ENCODE measurements at regions not wholly inside any gene's neighbourhood (a gene's known extent, or its start where the extent isn't known, plus 50 kb on each side); places are given as distances from the start of the nearest gene placed in this dataset.

DNA sequence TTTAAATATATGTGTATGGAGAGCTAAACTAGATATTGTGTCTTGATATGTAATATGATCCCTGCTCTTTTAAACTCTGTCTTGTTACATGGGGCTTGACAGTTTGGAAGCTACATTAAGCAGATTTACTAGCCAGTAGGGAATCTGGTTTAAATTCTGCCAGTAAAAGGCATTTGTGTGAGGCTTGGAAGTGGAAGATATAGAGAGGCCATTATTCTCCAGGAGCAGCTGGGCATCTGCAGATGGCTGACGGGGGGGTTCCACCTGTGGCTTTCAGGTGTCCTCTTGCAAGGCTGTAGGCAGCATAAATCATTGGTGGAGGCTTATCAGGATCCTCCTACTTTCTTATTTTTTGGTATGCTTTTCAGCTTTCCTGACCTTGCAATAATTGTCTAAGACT is 179.1 kb upstream of the FBXL7 start:
- H3K4me3 ChIP-seq (replicated peaks in 1 of 4; ENCODE audit: control extremely low read depth in 1 of 4, insufficient read depth in 1 of 4, low read depth in 3 of 4, low read length in 4 of 4) = no peak overlapping the region

DNA sequence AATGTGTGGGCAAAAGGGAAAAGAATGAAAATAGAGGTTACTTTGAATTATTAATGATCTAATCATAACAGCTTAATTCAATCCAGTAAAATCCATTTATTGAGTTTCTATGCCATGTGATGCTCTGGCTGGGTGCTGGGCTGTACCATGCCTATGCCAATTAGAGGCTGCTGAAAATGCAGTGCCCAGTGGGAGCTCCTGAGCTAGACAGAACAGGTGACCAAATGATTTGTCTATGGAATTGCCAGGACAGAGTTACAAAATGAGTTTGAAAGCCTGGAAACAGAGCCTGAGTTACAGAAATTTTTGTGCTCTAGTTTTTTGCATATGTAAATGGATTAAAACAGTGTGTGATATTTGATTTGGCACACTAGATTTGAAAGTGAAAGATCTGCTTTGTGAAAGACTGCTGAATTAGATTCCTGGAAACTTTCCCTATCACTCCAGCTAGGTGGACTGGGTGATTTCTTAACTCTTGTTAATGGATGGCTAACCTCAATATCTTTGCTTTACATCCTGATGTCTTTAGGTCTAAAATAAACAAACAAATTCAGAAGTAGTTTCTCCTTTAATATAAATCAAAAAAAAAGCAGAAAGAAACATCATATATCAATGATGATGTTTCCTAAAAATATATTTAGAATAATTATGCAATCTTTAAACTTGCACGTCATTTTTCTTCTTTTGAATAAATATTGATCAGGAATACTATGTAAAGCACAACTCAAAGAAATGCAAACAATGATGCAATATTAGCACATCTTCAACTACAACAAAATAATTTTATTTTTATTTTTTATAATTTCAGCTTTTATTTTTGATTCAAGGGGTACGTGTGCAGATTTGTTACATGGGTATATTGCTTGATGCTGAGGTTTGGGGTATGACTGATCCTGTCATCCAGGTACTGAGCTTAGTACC is 194.8 kb upstream of the FBXL7 start:
- no peak for DNase-seq (ENCODE audit: low read depth in 2 of 2)
- no peaks in the 10 kb centered on the region for H4K20me1 ChIP-seq (ENCODE audit: control insufficient read depth, extremely low read depth, insufficient read depth, low read length)
- H3K27me3 ChIP-seq (ENCODE audit: control insufficient read depth, insufficient read depth, low read length) = peaks cover 3% of the 10 kb centered on the region
- H3K27ac ChIP-seq (ENCODE audit: insufficient read depth, low read length) = no peak overlapping the region
- TF ChIP-seq EZH2 (IDR thresholded peaks at IDR 0.05; ENCODE audit: low read length, missing control alignments) = no peak
- H3K4me2 ChIP-seq (ENCODE audit: extremely low read depth, insufficient read depth, low read length) = no peak overlapping the region
- H3K4me3 ChIP-seq (replicated peaks in 1 of 4; ENCODE audit: control extremely low read depth in 1 of 4, insufficient read depth in 1 of 4, low read depth in 3 of 4, low read length in 4 of 4) = no peak overlapping the region
- no peak overlapping the region for H2AFZ ChIP-seq (ENCODE audit: low read length)
- no peaks in the 10 kb centered on the region for H3K79me2 ChIP-seq (ENCODE audit: control insufficient read depth, insufficient read depth, low read length)
- H3K9ac ChIP-seq (ENCODE audit: insufficient read depth, low read length) = no peak overlapping the region
- no peaks in the 10 kb centered on the region for H3K4me1 ChIP-seq (ENCODE audit: control insufficient read depth, extremely low read depth, insufficient read depth, low read length)
- no peaks in the 10 kb centered on the region for H3K9me3 ChIP-seq (ENCODE audit: control insufficient read depth, insufficient read depth, low read depth, low read length)
- H3K36me3 ChIP-seq (ENCODE audit: control insufficient read depth, insufficient read depth, low read length) = no peaks in the 10 kb centered on the region

More for the DNA sequence above, 179.1 kb upstream of the FBXL7 start:
- no peak for TF ChIP-seq EZH2 (IDR thresholded peaks at IDR 0.05; ENCODE audit: low read length, missing control alignments)
- TF ChIP-seq, protein P1, sequence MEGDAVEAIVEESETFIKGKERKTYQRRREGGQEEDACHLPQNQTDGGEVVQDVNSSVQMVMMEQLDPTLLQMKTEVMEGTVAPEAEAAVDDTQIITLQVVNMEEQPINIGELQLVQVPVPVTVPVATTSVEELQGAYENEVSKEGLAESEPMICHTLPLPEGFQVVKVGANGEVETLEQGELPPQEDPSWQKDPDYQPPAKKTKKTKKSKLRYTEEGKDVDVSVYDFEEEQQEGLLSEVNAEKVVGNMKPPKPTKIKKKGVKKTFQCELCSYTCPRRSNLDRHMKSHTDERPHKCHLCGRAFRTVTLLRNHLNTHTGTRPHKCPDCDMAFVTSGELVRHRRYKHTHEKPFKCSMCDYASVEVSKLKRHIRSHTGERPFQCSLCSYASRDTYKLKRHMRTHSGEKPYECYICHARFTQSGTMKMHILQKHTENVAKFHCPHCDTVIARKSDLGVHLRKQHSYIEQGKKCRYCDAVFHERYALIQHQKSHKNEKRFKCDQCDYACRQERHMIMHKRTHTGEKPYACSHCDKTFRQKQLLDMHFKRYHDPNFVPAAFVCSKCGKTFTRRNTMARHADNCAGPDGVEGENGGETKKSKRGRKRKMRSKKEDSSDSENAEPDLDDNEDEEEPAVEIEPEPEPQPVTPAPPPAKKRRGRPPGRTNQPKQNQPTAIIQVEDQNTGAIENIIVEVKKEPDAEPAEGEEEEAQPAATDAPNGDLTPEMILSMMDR (conservative IDR thresholded peaks at IDR 0.05 in 1 of 2, IDR thresholded peaks at IDR 0.05 in 1 of 2; ENCODE audit: low read depth in 1 of 2, low read length in 2 of 2) = no peak
- Histone ChIP-seq H3K27ac (ENCODE audit: insufficient read depth, low read length) (no peak overlapping the region), H3K4me1 (ENCODE audit: control insufficient read depth, extremely low read depth, insufficient read depth, low read length) (no peaks in the 10 kb centered on the region), H3K27me3 (ENCODE audit: control insufficient read depth, insufficient read depth, low read length) (no peaks in the 10 kb centered on the region), H3K9ac (ENCODE audit: insufficient read depth, low read length) (no peak overlapping the region), H3K9me3 (ENCODE audit: control insufficient read depth, insufficient read depth, low read depth, low read length) (no peaks in the 10 kb centered on the region), H2AFZ (ENCODE audit: low read length) (no peak overlapping the region), H3K79me2 (ENCODE audit: control insufficient read depth, insufficient read depth, low read length) (no peaks in the 10 kb centered on the region), H3K36me3 (ENCODE audit: control insufficient read depth, insufficient read depth, low read length) (no peaks in the 10 kb centered on the region), H4K20me1 (ENCODE audit: control insufficient read depth, extremely low read depth, insufficient read depth, low read length) (no peaks in the 10 kb centered on the region), H3K4me2 (ENCODE audit: extremely low read depth, insufficient read depth, low read length) (no peak overlapping the region)
- no peak for DNase-seq (ENCODE audit: low read depth in 2 of 2)

DNA sequence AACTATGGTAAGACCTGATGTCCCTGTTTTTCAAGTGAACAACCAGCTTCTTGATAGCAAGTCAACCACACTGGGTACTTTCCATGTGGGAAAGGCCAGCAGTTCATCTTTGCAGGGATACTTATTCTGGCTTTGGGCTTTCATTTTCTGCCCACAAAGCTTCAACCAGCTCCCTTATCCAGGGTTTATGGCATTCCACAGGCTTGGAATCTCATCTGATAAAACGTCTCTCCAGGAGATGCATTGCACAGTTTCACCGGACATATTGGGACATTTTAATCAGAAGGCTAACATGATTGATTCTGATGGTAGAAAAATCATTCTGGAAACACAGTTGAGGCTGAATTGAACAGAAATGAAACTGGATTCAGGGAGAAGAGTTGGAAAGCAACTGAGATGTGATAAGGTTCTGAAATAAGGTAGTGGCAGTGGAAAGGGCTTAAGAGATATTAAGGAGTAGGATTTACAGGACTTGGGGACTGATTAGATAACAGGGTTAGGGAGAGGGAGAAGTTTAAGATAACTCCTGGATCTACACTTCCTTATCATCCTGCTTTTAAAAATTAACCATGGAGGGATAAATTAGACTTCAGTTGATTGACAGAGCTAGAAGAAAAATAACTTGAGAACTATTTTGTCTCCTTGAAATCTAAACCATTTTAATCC is 195.8 kb upstream of the FBXL7 start:
- Histone ChIP-seq H2AFZ (ENCODE audit: low read length) (no peak overlapping the region), H3K27me3 (ENCODE audit: control insufficient read depth, insufficient read depth, low read length) (peaks cover 3% of the 10 kb centered on the region), H3K36me3 (ENCODE audit: control insufficient read depth, insufficient read depth, low read length) (no peaks in the 10 kb centered on the region), H3K27ac (ENCODE audit: insufficient read depth, low read length) (no peak overlapping the region), H4K20me1 (ENCODE audit: control insufficient read depth, extremely low read depth, insufficient read depth, low read length) (no peaks in the 10 kb centered on the region), H3K9ac (ENCODE audit: insufficient read depth, low read length) (no peak overlapping the region), H3K9me3 (ENCODE audit: control insufficient read depth, insufficient read depth, low read depth, low read length) (no peaks in the 10 kb centered on the region), H3K4me2 (ENCODE audit: extremely low read depth, insufficient read depth, low read length) (no peak overlapping the region), H3K79me2 (ENCODE audit: control insufficient read depth, insufficient read depth, low read length) (no peaks in the 10 kb centered on the region), H3K4me3 (replicated peaks in 1 of 4; ENCODE audit: control extremely low read depth in 1 of 4, insufficient read depth in 1 of 4, low read depth in 3 of 4, low read length in 4 of 4) (no peak overlapping the region), H3K4me1 (ENCODE audit: control insufficient read depth, extremely low read depth, insufficient read depth, low read length) (no peaks in the 10 kb centered on the region)
- TF ChIP-seq, protein P1 (conservative IDR thresholded peaks at IDR 0.05 in 1 of 2, IDR thresholded peaks at IDR 0.05 in 1 of 2; ENCODE audit: low read depth in 1 of 2, low read length in 2 of 2) = no peak
- DNase-seq (ENCODE audit: low read depth in 2 of 2) = no peak
